ENCODE measurements at regions not wholly inside any gene's neighbourhood (a gene's known extent, or its start where the extent isn't known, plus 50 kb on each side); places are given as distances from the start of the nearest gene placed in this dataset.
A peak's percentile ranks its signal among the peaks of the same experiment; 100 is the strongest.
"Not testable (repeated sequence)": the region's sequence is repeated elsewhere in the genome, so short reads cannot be mapped to it uniquely, and the experiment has no call there.

GRCh38 chr9:86614871-86615849 is 260.9 kb upstream of the TUT7 start:
- no peak for DNase-seq (ENCODE audit: low read depth)

DNA sequence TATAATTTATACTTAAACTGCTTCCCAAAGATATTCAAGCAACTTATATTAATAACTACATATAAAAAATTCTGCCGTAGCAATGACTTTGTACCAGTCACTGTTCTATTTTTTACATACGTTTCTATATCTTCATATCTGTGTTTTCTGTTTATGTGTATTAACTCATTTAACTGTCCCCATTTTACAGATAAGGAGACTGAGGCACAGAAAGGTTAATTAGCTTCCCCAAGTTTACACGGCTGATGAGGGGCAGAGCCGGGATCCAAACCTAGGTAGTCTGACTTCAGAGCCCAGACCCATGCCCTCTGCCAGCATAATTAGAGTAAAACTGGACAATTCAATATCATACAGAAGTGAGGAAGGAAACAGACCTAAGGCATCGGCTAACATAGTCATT is 259.7 kb upstream of the TUT7 start:
- DNase-seq (ENCODE audit: low read depth), result no peak

- DNase-seq (ENCODE audit: low read depth), result not testable (repeated sequence)
These were observed 257.3 kb upstream of the TUT7 start for GRCh38 chr9:86611534-86611933.

GRCh38 chr9:86605303-86605702 is 251.1 kb upstream of the TUT7 start:
- no peak for DNase-seq (ENCODE audit: low read depth)

DNA sequence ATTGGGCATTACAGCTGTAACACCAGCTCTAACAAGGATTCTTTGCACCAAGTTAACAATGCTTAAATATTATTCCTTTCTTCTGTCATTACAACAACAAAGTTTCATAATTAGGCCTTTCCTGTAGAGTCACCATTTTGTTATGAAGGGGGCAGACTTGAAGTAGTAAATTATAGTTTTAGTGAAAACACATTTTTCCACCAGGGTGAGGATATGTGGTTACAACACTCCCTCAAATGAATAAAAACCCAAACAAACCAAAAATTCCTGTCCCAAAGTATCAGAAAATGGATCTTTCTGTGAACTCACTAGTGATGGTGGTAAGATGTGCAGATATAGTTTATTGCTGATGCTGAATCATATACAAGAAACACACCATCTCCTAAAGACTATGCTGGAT is 250.5 kb upstream of the TUT7 start:
- no peak for DNase-seq (ENCODE audit: low read depth)

DNA sequence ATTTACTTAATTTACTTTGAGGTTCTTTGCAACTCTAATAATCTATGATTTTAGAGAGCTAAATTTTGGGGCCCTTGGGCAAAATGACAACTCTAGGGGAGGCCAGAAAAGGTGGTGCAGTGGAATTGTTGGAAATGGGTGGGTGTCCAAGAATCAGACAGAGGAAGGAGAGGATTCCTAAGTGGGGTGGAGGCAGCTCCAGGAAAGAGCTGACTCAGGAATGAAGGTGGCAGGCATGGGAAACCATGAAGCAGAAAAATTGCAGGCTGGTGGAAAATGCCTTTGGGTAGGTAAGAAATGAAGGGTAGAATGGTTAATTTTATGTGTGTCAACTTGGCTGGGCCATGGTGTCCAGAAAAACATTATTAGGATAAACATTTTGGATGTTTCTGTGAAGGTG is 248.5 kb upstream of the TUT7 start:
- no peak for DNase-seq (ENCODE audit: low read depth)

DNA sequence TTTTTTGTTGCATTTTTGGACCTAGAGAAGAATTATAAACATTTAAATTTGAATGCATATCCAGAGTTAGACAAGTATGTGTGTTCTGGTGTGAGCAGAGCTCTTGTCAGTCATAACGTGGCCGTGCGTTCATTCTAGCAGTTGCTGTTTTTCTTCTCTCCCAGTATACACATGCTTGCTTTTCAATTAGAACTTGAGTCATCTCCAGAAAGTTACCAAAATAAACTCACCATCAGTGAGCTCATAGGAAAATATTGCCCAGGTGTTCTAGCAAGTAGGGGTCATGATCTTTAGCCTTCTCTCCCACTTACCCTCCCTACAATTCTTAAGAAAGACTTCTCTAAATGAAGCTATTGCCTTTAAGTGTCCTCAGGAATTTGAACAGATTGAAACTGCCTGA is 247.5 kb upstream of the TUT7 start:
- no peak for DNase-seq (ENCODE audit: low read depth)

DNA sequence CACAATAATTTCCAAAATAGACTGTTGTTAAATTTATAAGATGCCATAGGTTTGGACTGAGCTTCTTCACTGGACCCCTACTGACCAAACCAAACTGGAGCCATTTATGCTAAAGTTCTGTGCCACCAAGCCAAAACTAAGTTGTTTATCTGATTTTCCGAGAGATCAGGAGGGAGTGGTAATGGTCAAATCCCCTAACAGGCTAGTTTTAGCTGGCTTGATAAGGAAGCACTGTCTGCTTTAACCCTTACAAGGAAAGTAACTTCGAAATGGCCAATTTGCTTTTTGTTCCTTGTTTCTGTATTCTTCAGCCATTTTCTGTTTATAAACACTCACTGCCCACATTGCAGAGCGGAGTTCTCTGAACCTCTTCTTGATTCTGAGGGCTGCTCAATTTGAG is 246.8 kb upstream of the TUT7 start:
- DNase-seq (ENCODE audit: low read depth), result no peak

- no peak for DNase-seq (ENCODE audit: low read depth)
These were observed 246.1 kb upstream of the TUT7 start for GRCh38 chr9:86600291-86600690.

DNA sequence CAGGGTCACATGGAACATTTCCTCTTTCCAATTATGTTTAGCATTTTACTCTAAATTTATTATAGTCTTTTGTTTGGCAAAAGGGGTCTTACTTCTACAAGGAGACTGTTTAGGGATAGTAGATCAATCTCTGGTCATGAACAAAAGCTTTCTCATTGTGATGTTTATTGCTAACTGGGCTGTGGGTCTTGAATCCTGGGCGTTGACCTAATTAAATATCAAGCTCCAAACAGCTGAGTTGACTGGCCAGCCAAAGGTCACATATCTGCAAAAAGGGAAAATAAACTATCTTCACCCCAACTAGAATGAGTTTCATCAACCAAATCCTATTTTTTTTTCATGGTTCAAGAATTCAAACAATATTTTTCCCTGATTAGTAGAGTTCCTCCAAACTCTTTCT is 245.4 kb upstream of the TUT7 start:
- no peak for DNase-seq (ENCODE audit: low read depth)

DNA sequence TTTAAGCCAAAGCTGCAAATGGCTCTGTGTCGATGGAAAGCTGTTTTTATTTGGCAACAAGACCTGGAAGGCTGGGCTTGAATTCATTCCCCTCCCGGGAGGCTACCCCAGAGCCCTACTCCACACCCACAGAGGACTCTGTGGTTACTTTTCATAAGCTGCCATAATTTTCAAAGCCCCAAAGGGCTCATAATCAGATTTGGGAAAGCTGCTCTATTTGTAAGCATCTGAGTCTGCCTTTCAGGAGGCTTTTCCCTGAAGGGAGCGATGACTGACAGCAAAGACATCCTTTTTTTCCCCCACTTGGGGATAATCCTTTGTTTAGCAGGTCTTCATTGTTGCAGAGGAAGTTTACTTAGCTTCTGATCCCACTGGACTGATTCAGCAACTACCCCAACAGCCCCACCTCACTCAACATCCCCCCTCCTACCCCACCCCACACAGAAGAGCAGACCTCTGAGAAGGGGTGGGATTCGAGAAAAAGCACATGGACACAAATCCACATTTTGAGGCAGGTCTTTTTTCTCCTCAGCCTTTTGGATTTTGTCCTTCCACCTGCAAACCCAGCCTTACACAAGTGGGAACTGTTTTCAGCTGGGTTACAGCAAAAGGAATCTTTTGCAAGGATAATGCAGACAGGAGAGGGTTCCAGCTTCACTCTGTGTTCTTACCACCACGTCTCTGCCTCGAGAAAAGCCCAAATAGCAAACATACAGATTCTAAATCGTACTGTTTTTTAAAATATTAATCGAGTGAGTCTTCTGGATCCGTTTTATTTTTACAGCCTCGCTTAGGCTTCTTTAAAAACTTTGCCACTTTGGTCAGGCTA is 244.4 kb upstream of the TUT7 start:
- DNase-seq (ENCODE audit: low read depth), result peak; percentile 67

- DNase-seq (ENCODE audit: low read depth), result no peak
These were observed 240.5 kb upstream of the TUT7 start for GRCh38 chr9:86594724-86595123.

DNA sequence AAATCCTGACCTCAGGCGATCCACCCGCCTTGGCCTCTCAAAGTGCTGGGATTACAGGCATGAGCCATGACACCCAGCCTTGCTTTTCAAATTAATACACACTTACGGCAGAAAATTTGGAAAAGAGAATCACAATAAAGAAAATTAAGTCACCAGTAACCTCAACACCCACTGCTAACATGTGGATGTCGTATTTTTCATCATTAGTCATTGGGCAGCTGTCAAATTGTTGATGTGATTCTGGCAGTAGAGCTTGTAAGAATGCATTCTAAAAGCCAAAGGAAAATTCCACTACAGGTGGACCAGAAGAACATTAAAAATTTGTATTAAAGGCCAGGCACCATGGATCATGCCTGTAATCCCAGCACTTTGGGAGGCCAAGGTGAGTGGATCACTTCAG is 237.3 kb upstream of the TUT7 start:
- DNase-seq (ENCODE audit: low read depth), result no peak

- DNase-seq (ENCODE audit: low read depth), result no peak
These were observed 235.5 kb upstream of the TUT7 start for GRCh38 chr9:86589730-86590129.

GRCh38 chr9:86589273-86589672 is 235.1 kb upstream of the TUT7 start:
- DNase-seq (ENCODE audit: low read depth), result no peak

GRCh38 chr9:86586144-86586494 is 231.9 kb upstream of the TUT7 start:
- DNase-seq (ENCODE audit: low read depth), result no peak

DNA sequence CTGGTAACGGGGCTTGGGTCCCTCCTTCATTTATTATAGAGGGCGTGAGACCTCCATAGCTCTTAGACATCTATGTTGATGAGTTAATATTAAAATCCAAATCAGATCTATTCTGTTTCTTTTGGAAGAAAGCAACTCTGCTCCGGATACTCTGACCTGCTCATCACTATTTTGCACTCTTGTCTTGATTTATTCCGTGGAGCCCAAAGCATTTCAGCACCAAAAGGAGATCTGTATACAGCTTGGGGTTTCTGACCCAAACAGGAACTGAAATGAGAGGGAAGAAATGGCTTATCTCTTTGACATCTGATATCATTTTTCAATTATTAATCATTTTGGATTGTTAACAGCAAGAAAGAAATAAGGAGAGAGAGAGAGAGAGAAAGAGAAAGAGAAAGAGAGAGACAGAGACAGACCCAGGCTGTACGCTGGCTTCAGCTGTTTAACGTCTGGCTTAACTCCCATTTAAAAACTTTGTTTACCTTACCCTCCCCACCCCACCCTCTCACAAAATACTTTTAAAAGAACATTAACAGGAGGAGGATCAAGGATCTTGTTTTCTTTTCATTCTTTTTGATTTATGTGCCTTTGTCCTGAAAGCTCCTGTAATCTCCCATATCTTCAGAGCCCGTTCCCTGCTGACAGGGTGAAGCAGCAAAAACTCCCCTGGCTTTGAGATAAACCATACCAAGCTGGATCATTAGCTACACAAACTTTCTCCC is 231.4 kb upstream of the TUT7 start:
- no peak for DNase-seq (ENCODE audit: low read depth)

- DNase-seq (ENCODE audit: low read depth), result peak; percentile 78
These were observed 226.5 kb upstream of the TUT7 start for GRCh38 chr9:86580688-86581087.

DNA sequence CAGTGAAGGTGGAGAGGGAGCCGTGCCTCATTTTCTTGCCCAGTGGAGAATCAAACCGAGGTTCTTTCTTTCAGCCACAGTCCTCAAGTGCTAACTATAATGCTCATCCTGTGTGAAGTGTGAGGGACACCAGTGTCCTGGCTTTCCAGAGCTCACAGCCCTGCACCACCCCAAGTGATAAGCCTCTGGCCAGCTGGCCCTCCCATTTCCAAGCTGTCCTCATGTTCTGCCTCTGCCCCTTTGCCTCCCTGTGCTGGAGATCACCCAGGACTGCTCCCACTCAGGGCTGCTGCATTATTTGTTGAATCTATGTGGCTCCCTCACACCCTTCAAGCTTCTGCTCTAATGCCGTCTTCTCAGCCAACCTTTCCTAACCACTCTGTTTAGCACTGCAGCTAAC is 224.5 kb upstream of the TUT7 start:
- no peak for DNase-seq (ENCODE audit: low read depth)

GRCh38 chr9:86577420-86578333 is 223.5 kb upstream of the TUT7 start:
- no peak for DNase-seq (ENCODE audit: low read depth)

All from forelimb muscle (tissue), 1 donor.